Calu3 (cell line): ENCODE measurements at regions not wholly inside any gene's neighbourhood (a gene's known extent, or its start where the extent isn't known, plus 50 kb on each side); places are given as distances from the start of the nearest gene placed in this dataset.

ENCODE experiments used
- BruUV-seq: library from RNA; stranded (reverse); fragments of 400-500 nt; replicated peaks from 2 replicates; lab custom pipeline; 2021; lab: Mats Ljungman, UMichigan
- CTCF ChIA-PET: fragments of 300-600 bp; sonication (Branson Sonifier 250); formaldehyde crosslinking; loops from one replicate; lab custom pipeline; 2022; ENCODE audit warnings: antibody characterized with exemption; lab: Charles Lee
- DNase-seq: peaks from one replicate; pipeline ENCODE4 v3.0.0; 2022
- H3K27ac Mint-ChIP-seq: one replicate; pipeline ENCODE4 v1.8.0; 2022; ENCODE audit warnings: mixed read lengths; ENCODE audit not compliant: unreplicated experiment
- H3K27me3 Mint-ChIP-seq: one replicate; pipeline ENCODE4 v1.8.0; 2022; ENCODE audit warnings: mixed read lengths; ENCODE audit not compliant: unreplicated experiment
- H3K36me3 Mint-ChIP-seq: one replicate; pipeline ENCODE4 v1.8.0; 2022; ENCODE audit warnings: mild to moderate bottlenecking, moderate library complexity, mixed read lengths; ENCODE audit not compliant: insufficient read depth, unreplicated experiment
- H3K4me1 Mint-ChIP-seq: one replicate; pipeline ENCODE4 v1.8.0; 2022; ENCODE audit warnings: mild to moderate bottlenecking, low read depth, mixed read lengths; ENCODE audit not compliant: unreplicated experiment
- H3K4me3 Mint-ChIP-seq: one replicate; pipeline ENCODE4 v1.8.0; 2022; ENCODE audit warnings: mild to moderate bottlenecking, low read depth, moderate library complexity, mixed read lengths; ENCODE audit not compliant: unreplicated experiment
- H3K9me3 Mint-ChIP-seq: one replicate; pipeline ENCODE4 v1.8.0; 2022; ENCODE audit warnings: low read depth, mixed read lengths; ENCODE audit not compliant: unreplicated experiment
- intact Hi-C: fragments of 100-400 bp; cut with micrococcal nuclease; formaldehyde crosslinking; loops from one replicate; pipeline ENCODE4 v1.10.0; 2022; ENCODE audit not compliant: unreplicated experiment
- TF ChIP-seq, protein P1 (sequence below): fragments of 200-600 bp; IDR thresholded peaks from one replicate; pipeline ENCODE4 v1.8.0; 2022; ENCODE audit warnings: antibody characterized with exemption; ENCODE audit not compliant: unreplicated experiment

- Mint-ChIP-seq H3K4me1 (no peaks in the 10 kb centered on the region), H3K9me3 (no peaks in the 10 kb centered on the region), H3K27me3 (peaks cover 11% of the 10 kb centered on the region), H3K36me3 (no peaks in the 10 kb centered on the region), H3K27ac (no peak overlapping the region), H3K4me3 (no peak overlapping the region)
- TF ChIP-seq, protein P1, sequence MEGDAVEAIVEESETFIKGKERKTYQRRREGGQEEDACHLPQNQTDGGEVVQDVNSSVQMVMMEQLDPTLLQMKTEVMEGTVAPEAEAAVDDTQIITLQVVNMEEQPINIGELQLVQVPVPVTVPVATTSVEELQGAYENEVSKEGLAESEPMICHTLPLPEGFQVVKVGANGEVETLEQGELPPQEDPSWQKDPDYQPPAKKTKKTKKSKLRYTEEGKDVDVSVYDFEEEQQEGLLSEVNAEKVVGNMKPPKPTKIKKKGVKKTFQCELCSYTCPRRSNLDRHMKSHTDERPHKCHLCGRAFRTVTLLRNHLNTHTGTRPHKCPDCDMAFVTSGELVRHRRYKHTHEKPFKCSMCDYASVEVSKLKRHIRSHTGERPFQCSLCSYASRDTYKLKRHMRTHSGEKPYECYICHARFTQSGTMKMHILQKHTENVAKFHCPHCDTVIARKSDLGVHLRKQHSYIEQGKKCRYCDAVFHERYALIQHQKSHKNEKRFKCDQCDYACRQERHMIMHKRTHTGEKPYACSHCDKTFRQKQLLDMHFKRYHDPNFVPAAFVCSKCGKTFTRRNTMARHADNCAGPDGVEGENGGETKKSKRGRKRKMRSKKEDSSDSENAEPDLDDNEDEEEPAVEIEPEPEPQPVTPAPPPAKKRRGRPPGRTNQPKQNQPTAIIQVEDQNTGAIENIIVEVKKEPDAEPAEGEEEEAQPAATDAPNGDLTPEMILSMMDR = no peak
- DNase-seq = no peak
- intact Hi-C loops = no loop called here
- CTCF ChIA-PET = no interaction called here
- BruUV-seq = no TSS peak
Observed at GRCh38 chr21:31594726-31595125, 64.8 kb upstream of the SOD1 start.

DNA sequence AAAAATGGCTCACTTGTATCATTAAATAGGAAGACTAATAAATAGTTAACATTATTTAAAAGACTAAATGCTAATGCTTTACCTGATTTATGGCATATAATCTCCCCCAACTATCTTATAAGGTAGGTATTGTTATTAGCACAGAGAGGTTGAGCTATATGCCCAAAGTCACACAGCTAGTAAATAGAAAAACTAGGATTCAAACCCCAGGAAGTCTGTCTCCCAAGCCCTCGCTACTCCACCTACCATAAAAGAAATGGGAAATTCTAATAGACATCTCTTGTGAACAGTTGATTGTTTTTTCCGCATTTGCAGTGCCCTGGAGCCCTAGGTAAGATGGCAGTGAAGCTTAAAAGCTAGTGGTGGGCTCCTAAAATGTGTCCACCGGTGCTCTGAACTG is 65.2 kb upstream of the SOD1 start:
- intact Hi-C loops = no loop called here
- no peaks in the 10 kb centered on the region for H3K4me1 Mint-ChIP-seq
- no peaks in the 10 kb centered on the region for H3K9me3 Mint-ChIP-seq
- H3K27ac Mint-ChIP-seq = no peak overlapping the region
- peaks cover 11% of the 10 kb centered on the region for H3K27me3 Mint-ChIP-seq
- CTCF ChIA-PET = interaction anchor here (0.7 kb wide), 1 partner anchor 280 kb away, joined by 6 read pairs; no protein-coding TSS in a partner anchor
- no peaks in the 10 kb centered on the region for H3K36me3 Mint-ChIP-seq
- no peak overlapping the region for H3K4me3 Mint-ChIP-seq
- TF ChIP-seq, protein P1 = no peak
- DNase-seq = no peak
- BruUV-seq = no TSS peak

DNA sequence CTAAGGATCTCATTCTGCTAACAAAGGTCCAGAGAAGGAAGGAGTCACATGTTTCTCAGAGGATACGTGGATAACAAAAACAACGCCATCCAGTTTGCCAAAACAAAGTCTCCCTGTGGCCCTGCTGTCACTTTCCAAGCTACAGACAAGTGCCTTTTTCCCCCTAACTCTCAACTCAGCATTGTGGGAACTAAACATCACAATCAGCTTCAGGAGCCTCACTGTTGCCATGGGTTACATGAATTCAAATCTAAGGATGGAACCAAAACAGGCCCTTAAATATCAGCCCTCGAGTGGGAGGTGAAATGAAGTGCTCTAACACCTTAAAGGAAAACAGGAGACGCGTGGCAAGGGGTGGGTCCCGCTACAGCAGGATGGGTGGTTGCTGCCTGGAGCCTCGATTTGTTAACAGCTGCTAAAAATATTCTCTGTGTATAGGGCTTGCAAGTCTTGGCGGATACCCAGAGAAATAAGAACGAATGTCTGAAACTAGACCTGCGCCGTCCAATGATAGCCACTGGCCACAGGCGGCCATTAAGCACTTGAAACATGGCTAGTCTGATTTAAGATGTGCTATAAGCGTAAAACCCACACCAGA is 66.4 kb upstream of the SOD1 start:
- TF ChIP-seq, protein P1 = no peak
- intact Hi-C loops = no loop called here
- Mint-ChIP-seq H3K4me3 (no peak overlapping the region), H3K27ac (no peak overlapping the region), H3K36me3 (no peaks in the 10 kb centered on the region), H3K27me3 (peaks cover 11% of the 10 kb centered on the region), H3K4me1 (no peaks in the 10 kb centered on the region), H3K9me3 (no peaks in the 10 kb centered on the region)
- CTCF ChIA-PET = no interaction called here
- DNase-seq = no peak
- BruUV-seq = no TSS peak

DNA sequence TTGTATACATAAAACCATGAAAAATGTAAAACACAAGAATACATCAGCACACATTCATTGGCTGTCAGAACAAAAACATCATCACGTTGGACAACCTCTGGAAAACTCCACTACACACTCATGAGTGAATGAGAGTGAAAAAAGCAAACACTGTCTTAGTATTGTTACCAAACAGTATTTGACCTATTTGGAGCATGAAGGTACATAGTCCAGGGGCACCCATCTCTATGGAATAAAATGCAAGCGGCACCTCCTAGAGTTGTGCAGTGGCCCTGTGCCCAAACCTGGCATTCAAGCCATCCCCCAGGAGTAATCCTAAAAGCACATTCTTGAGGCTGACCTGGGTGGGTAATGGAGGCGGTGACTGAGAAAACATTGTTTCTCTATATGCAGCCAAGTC is 67.0 kb upstream of the SOD1 start:
- Mint-ChIP-seq H3K4me1 (no peaks in the 10 kb centered on the region), H3K4me3 (no peak overlapping the region), H3K27me3 (peaks cover 7% of the 10 kb centered on the region), H3K27ac (no peak overlapping the region), H3K36me3 (no peaks in the 10 kb centered on the region), H3K9me3 (no peaks in the 10 kb centered on the region)
- intact Hi-C loops = no loop called here
- no TSS peak for BruUV-seq
- no peak for DNase-seq
- TF ChIP-seq, protein P1 = no peak
- CTCF ChIA-PET = no interaction called here
